ENCODE measurements at regions not wholly inside any gene's neighbourhood (a gene's known extent, or its start where the extent isn't known, plus 50 kb on each side); places are given as distances from the start of the nearest gene placed in this dataset.

DNA sequence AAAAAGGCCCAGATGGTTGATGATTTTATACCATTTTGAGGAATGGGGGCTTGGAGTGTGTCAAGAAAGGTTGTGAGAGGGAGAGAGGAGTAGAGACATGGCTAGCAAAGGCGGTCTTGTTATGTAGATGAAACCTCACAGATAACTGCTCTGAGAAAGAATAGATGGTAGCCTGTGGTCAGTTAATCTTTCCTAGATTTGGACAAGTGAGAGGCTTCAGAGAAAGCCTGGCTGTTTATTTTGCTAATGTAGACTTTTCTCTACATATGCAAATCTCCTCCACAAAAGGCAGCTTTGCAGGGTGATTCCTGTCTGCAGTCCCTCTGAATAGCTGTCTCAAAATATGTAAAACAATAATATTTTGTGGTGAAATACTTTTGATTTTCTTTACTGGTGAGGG, 177.3 kb downstream of the OTOL1 start:
- Histone ChIP-seq H3K27me3 (ENCODE audit: insufficient read depth, low read length) (no peaks in the 10 kb centered on the region), H3K9me3 (ENCODE audit: control insufficient read depth in 1 of 2, insufficient read depth in 1 of 2, low read depth in 1 of 2, low read length in 2 of 2) (no peaks in the 10 kb centered on the region)

DNA sequence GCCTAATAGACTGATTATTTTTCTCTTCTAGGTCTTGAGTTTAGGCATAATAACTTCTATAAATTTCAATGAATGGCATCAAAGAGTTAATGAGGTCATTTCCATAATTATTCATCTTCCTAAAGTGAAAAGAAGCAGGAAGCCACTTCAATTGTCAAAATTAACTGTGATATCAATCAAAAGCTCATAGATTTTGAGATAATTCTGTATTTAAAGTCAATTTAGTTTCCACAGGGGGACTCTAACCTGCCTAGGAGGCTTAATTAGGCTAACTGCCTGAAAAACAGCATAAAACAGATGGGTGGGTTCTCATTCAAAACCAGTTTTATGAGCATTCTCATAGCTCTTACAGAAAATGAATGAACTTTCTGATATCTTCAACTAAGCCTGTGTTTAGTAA, 177.8 kb downstream of the OTOL1 start:
- Histone ChIP-seq H4K20me1 (ENCODE audit: insufficient read depth) (no peaks in the 10 kb centered on the region), H2AFZ (ENCODE audit: low read depth, low read length, poor library complexity, severe bottlenecking) (no peak overlapping the region), H3K27ac (ENCODE audit: low read depth, low read length) (no peak overlapping the region), H3K4me3 (replicated peaks in 1 of 2; ENCODE audit: low read depth in 1 of 2, low read length in 2 of 2) (no peak overlapping the region), H3K9me2 (ENCODE audit: insufficient read depth) (peaks cover 2% of the 10 kb centered on the region; the same call in 1 of the 2 replicates), H3K4me2 (ENCODE audit: low read length) (no peak overlapping the region), H3K27me3 (ENCODE audit: insufficient read depth, low read length) (no peaks in the 10 kb centered on the region), H3K36me3 (ENCODE audit: control insufficient read depth in 1 of 2, insufficient read depth in 2 of 2, low read length in 2 of 2) (no peaks in the 10 kb centered on the region), H3K4me1 (ENCODE audit: control insufficient read depth in 1 of 2, insufficient read depth in 2 of 2, low read length in 2 of 2) (no peaks in the 10 kb centered on the region), H3K9ac (ENCODE audit: low read length) (no peak overlapping the region), H3K9me3 (ENCODE audit: control insufficient read depth in 1 of 2, insufficient read depth in 1 of 2, low read depth in 1 of 2, low read length in 2 of 2) (no peaks in the 10 kb centered on the region), H3K79me2 (ENCODE audit: insufficient read depth, low read length) (no peaks in the 10 kb centered on the region)
- TF ChIP-seq POLR2AphosphoS5 (IDR thresholded peaks at IDR 0.05; ENCODE audit: low read depth, low read length) (no peak), FOSL1 (IDR thresholded peaks at IDR 0.05; ENCODE audit: low read depth) (no peak), REST (IDR thresholded peaks at IDR 0.05; ENCODE audit: low read depth) (no peak), SP1 (IDR thresholded peaks at IDR 0.05; ENCODE audit: low read depth) (no peak), EZH2 (IDR thresholded peaks at IDR 0.05) (no peak), RAD21 (IDR thresholded peaks at IDR 0.05; ENCODE audit: low read depth) (no peak), POLR2A (IDR thresholded peaks at IDR 0.05; ENCODE audit: borderline replicate concordance, extremely low read depth, insufficient read depth, insufficient read length) (no peak), TCF7L2 (IDR thresholded peaks at IDR 0.05; ENCODE audit: borderline replicate concordance, extremely low read depth, insufficient read depth, insufficient read length) (no peak), ZNF274 (IDR thresholded peaks at IDR 0.05; ENCODE audit: low read depth, low read length) (no peak), CBX3 (IDR thresholded peaks at IDR 0.05; ENCODE audit: low read depth) (no peak), SRF (IDR thresholded peaks at IDR 0.05; ENCODE audit: low read depth) (no peak), SIN3A (IDR thresholded peaks at IDR 0.05; ENCODE audit: low read depth) (no peak), CEBPB (IDR thresholded peaks at IDR 0.05; ENCODE audit: low read depth) (no peak), EZH2phosphoT487 (IDR thresholded peaks at IDR 0.05; ENCODE audit: borderline replicate concordance) (no peak), EGR1 (IDR thresholded peaks at IDR 0.05; ENCODE audit: low read depth) (no peak)
- TF ChIP-seq, protein P1, sequence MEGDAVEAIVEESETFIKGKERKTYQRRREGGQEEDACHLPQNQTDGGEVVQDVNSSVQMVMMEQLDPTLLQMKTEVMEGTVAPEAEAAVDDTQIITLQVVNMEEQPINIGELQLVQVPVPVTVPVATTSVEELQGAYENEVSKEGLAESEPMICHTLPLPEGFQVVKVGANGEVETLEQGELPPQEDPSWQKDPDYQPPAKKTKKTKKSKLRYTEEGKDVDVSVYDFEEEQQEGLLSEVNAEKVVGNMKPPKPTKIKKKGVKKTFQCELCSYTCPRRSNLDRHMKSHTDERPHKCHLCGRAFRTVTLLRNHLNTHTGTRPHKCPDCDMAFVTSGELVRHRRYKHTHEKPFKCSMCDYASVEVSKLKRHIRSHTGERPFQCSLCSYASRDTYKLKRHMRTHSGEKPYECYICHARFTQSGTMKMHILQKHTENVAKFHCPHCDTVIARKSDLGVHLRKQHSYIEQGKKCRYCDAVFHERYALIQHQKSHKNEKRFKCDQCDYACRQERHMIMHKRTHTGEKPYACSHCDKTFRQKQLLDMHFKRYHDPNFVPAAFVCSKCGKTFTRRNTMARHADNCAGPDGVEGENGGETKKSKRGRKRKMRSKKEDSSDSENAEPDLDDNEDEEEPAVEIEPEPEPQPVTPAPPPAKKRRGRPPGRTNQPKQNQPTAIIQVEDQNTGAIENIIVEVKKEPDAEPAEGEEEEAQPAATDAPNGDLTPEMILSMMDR (IDR thresholded peaks at IDR 0.05 in 2 of 3, conservative IDR thresholded peaks at IDR 0.05 in 1 of 3; ENCODE audit: borderline replicate concordance in 1 of 3, insufficient read depth in 1 of 3, low read depth in 2 of 3, low read length in 2 of 3) = no peak
- ChIA-PET POLR2A (no interaction called here), RAD21 (ENCODE audit: low non-redundant PET in 1 of 2, low total read pairs in 2 of 2, uncharacterized antibody in 2 of 2, unreplicated experiment in 2 of 2) (no interaction called here), CTCF (no interaction called here)
- no TSS peak for BruUV-seq (replicated peaks)
- DNase-seq (ENCODE audit: low read depth, low spot score) = no peak
- intact Hi-C loops (cut with micrococcal nuclease) = no loop called here
- ATAC-seq = no peak

More for the DNA sequence above, 177.3 kb downstream of the OTOL1 start:
- no peaks in the 10 kb centered on the region for H3K79me2 ChIP-seq (ENCODE audit: insufficient read depth, low read length)
- RAD21 ChIA-PET (ENCODE audit: low non-redundant PET in 1 of 2, low total read pairs in 2 of 2, uncharacterized antibody in 2 of 2, unreplicated experiment in 2 of 2) = no interaction called here
- POLR2A ChIA-PET = no interaction called here
- no peak overlapping the region for H2AFZ ChIP-seq (ENCODE audit: low read depth, low read length, poor library complexity, severe bottlenecking)
- DNase-seq (ENCODE audit: low read depth, low spot score) (no peak), ATAC-seq (no peak)
- no TSS peak for BruUV-seq (replicated peaks)
- TF ChIP-seq TCF7L2 (IDR thresholded peaks at IDR 0.05; ENCODE audit: borderline replicate concordance, extremely low read depth, insufficient read depth, insufficient read length) = no peak
- TF ChIP-seq, protein P2, sequence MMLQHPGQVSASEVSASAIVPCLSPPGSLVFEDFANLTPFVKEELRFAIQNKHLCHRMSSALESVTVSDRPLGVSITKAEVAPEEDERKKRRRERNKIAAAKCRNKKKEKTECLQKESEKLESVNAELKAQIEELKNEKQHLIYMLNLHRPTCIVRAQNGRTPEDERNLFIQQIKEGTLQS (IDR thresholded peaks at IDR 0.05) = no peak
- no peak for TF ChIP-seq SIN3A (IDR thresholded peaks at IDR 0.05; ENCODE audit: low read depth)
- TF ChIP-seq POLR2AphosphoS5 (IDR thresholded peaks at IDR 0.05; ENCODE audit: low read depth, low read length) = no peak
- no peaks in the 10 kb centered on the region for H3K36me3 ChIP-seq (ENCODE audit: control insufficient read depth in 1 of 2, insufficient read depth in 2 of 2, low read length in 2 of 2)
- CTCF ChIA-PET = no interaction called here
- no peak overlapping the region for H3K9ac ChIP-seq (ENCODE audit: low read length)
- H3K4me3 ChIP-seq (replicated peaks in 1 of 2; ENCODE audit: low read depth in 1 of 2, low read length in 2 of 2) = no peak overlapping the region
- H3K4me1 ChIP-seq (ENCODE audit: control insufficient read depth in 1 of 2, insufficient read depth in 2 of 2, low read length in 2 of 2) = no peaks in the 10 kb centered on the region
- H4K20me1 ChIP-seq (ENCODE audit: insufficient read depth) = no peaks in the 10 kb centered on the region
- intact Hi-C loops (cut with micrococcal nuclease) = no loop called here
- H3K9me2 ChIP-seq (ENCODE audit: insufficient read depth) = peaks cover 2% of the 10 kb centered on the region; the same call in 1 of the 2 replicates
- H3K27ac ChIP-seq (ENCODE audit: low read depth, low read length) = no peak overlapping the region
- H3K4me2 ChIP-seq (ENCODE audit: low read length) = no peak overlapping the region

Data from HCT116 (cell line).